Common myeloid progenitor, CD34-positive (primary cell): ENCODE measurements at regions not wholly inside any gene's neighbourhood (a gene's known extent, or its start where the extent isn't known, plus 50 kb on each side); places are given as distances from the start of the nearest gene placed in this dataset.
"Not testable (repeated sequence)": the region's sequence is repeated elsewhere in the genome, so short reads cannot be mapped to it uniquely, and the experiment has no call there.

Source experiments
- CTCF ChIA-PET: fragments of 350-600 bp; sonication (Branson Sonifier 250); formaldehyde crosslinking; loops from one replicate; lab custom pipeline; 2021; ENCODE audit warnings: antibody characterized with exemption; lab: Charles Lee
- POLR2A ChIA-PET: fragments of 350-600 bp; sonication (Branson Sonifier 250); formaldehyde crosslinking; loops from one replicate; lab custom pipeline; 2021; ENCODE audit warnings: antibody characterized with exemption; lab: Charles Lee
- DNase-seq, 3 donors: peaks; one replicate each; pipeline versions ENCODE4 v3.0.0 to v3.0.0-alpha.2; 2013
- H3K27ac ChIP-seq, 2 experiments: 1 replicate in 1 of 2; 2 replicates in 1 of 2; pipeline ENCODE4 v1.7.0; 2013; ENCODE audit warnings: inconsistent platforms in 2 of 2, low read length in 2 of 2, mild to moderate bottlenecking in 2 of 2, low read depth in 1 of 2, moderate library complexity in 1 of 2; ENCODE audit not compliant: severe bottlenecking in 2 of 2, insufficient read depth in 1 of 2, poor library complexity in 1 of 2
- H3K27me3 ChIP-seq, 5 experiments: replicated peaks in 2 of 5; 1 replicate in 3 of 5; 2 replicates in 2 of 5; pipeline versions ENCODE4 v1.6.1 to v1.7.0; 2013; ENCODE audit warnings: low read length in 4 of 5, mild to moderate bottlenecking in 2 of 5, moderate library complexity in 2 of 5, inconsistent platforms in 1 of 5; ENCODE audit not compliant: insufficient read depth in 5 of 5, control insufficient read depth in 4 of 5
- H3K36me3 ChIP-seq, 4 experiments: 1 replicate in 2 of 4; 2 replicates in 2 of 4; pipeline versions ENCODE4 v1.6.1 to v1.7.0; 2013; ENCODE audit warnings: low read length in 3 of 4, control low read depth in 1 of 4, mild to moderate bottlenecking in 1 of 4; ENCODE audit not compliant: control insufficient read depth in 4 of 4, insufficient read depth in 4 of 4
- H3K4me1 ChIP-seq, 4 experiments: 1 replicate in 3 of 4; 2 replicates in 1 of 4; pipeline versions ENCODE4 v1.6.1 to v1.7.1; 2013; ENCODE audit warnings: low read length in 3 of 4, mild to moderate bottlenecking in 3 of 4, control low read depth in 1 of 4, inconsistent platforms in 1 of 4, moderate library complexity in 1 of 4; ENCODE audit not compliant: control insufficient read depth in 4 of 4, insufficient read depth in 4 of 4; ENCODE audit errors: control extremely low read depth in 1 of 4
- H3K4me3 ChIP-seq, 7 experiments: 1 replicate in 4 of 7; 2 replicates in 3 of 7; pipeline versions ENCODE4 v1.5.1 to v1.7.0; 2013; ENCODE audit warnings: mild to moderate bottlenecking in 7 of 7, low read length in 6 of 7, moderate library complexity in 6 of 7, inconsistent platforms in 2 of 7, low read depth in 2 of 7, control low read depth in 1 of 7; ENCODE audit not compliant: insufficient read depth in 4 of 7, control insufficient read depth in 1 of 7; ENCODE audit errors: extremely low read depth in 1 of 7
- H3K9me3 ChIP-seq, 5 experiments: 1 replicate in 4 of 5; 2 replicates in 1 of 5; pipeline versions ENCODE4 v1.6.1 to v1.7.1; 2013; ENCODE audit warnings: low read length in 4 of 5, mild to moderate bottlenecking in 2 of 5, inconsistent platforms in 1 of 5, low read depth in 1 of 5, moderate library complexity in 1 of 5; ENCODE audit not compliant: control insufficient read depth in 4 of 5, insufficient read depth in 2 of 5; ENCODE audit errors: control extremely low read depth in 1 of 5
- WGBS: methylation state at CpG from one replicate; pipeline ENCODE4 v1.1.5; 2013; ENCODE audit not compliant: insufficient coverage; 5-methylcytosine and 5-hydroxymethylcytosine counted together

- POLR2A ChIA-PET, result no interaction called here
- peak; percentile 16 to 70 (median 41) for DNase-seq
- H3K4me1 ChIP-seq, result no peaks in the 10 kb centered on the region
- no peaks in the 10 kb centered on the region for H3K36me3 ChIP-seq
- H3K9me3 ChIP-seq, result no peaks in the 10 kb centered on the region
- no peaks in the 10 kb centered on the region for H3K27me3 ChIP-seq
- WGBS, result 100% methylated on average over 1 of the region's 2 CpGs
- H3K4me3 ChIP-seq, result no peak overlapping the region
- CTCF ChIA-PET, result interaction anchor here (1.8 kb wide), 1 partner anchor 10 kb away, joined by 7 read pairs; no protein-coding TSS in a partner anchor
- H3K27ac ChIP-seq, result no peak overlapping the region
These were observed 1129.6 kb downstream of the STPG2 start for GRCh38 chr4:97013711-97014110.

DNA sequence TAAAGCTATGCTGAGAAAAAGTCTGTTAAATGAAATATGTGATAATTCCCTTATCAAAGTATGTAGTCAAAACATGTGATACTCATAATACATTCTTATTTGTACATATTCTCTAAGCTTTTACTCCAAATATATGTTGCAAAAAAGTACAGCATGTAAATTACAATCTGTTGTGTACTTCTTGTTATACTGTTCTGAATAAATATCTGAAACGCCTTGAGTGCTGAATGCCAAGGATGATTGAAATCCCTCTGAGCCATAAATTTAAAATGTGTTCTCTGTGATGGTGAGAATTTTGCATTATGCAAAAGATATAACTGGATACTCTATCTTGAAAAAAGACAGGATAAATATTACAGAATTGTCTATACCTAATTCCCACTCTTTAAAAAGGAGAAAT lies 1128.0 kb downstream of the STPG2 start:
- Histone ChIP-seq H3K4me1 (no peaks in the 10 kb centered on the region), H3K4me3 (no peak overlapping the region), H3K9me3 (no peaks in the 10 kb centered on the region), H3K36me3 (no peaks in the 10 kb centered on the region), H3K27me3 (no peaks in the 10 kb centered on the region), H3K27ac (no peak overlapping the region)
- CTCF ChIA-PET, result interaction anchor here (1.8 kb wide), 1 partner anchor 8 kb away, joined by 7 read pairs; no protein-coding TSS in a partner anchor
- POLR2A ChIA-PET, result no interaction called here
- WGBS, result no CpG with 5 or more reads among the region's 1 CpG
- no peak for DNase-seq

- Histone ChIP-seq H3K27ac (no peak overlapping the region), H3K4me3 (no peak overlapping the region), H3K27me3 (no peaks in the 10 kb centered on the region), H3K36me3 (no peaks in the 10 kb centered on the region), H3K4me1 (no peaks in the 10 kb centered on the region), H3K9me3 (no peaks in the 10 kb centered on the region)
- POLR2A ChIA-PET, result no interaction called here
- no CpG with 5 or more reads among the region's 5 CpGs for WGBS
- DNase-seq, result peak in 1 of 3 donors; percentile 6
- CTCF ChIA-PET, result no interaction called here
These were observed 1126.9 kb downstream of the STPG2 start for GRCh38 chr4:97016186-97016907.

- H3K4me3 ChIP-seq, result no peak overlapping the region
These were observed 1115.4 kb downstream of the STPG2 start for GRCh38 chr4:97027728-97028410.

GRCh38 chr4:97028785-97029184 lies 1114.5 kb downstream of the STPG2 start:
- Histone ChIP-seq H3K4me1 (peaks cover 0 to 2% (median 0%) of the 10 kb centered on the region in 4 experiments), H3K27ac (no peak overlapping the region), H3K9me3 (no peaks in the 10 kb centered on the region), H3K36me3 (no peaks in the 10 kb centered on the region), H3K27me3 (no peaks in the 10 kb centered on the region), H3K4me3 (no peak overlapping the region)
- ChIA-PET POLR2A (no interaction called here), CTCF (no interaction called here)
- peak; percentile 6 to 61 (median 30) for DNase-seq
- no CpG with 5 or more reads among the region's 2 CpGs for WGBS

More at GRCh38 chr4:97027728-97028410, 1115.4 kb downstream of the STPG2 start:
- CTCF ChIA-PET, result no interaction called here
- POLR2A ChIA-PET, result no interaction called here
- H3K27ac ChIP-seq, result no peak overlapping the region
- no peaks in the 10 kb centered on the region for H3K9me3 ChIP-seq
- no peaks in the 10 kb centered on the region for H3K27me3 ChIP-seq
- H3K4me1 ChIP-seq, result peaks cover 0 to 2% (median 0%) of the 10 kb centered on the region in 4 experiments
- no peak for DNase-seq
- WGBS, result 91% methylated on average over 1 of the region's 2 CpGs
- H3K36me3 ChIP-seq, result no peaks in the 10 kb centered on the region

DNA sequence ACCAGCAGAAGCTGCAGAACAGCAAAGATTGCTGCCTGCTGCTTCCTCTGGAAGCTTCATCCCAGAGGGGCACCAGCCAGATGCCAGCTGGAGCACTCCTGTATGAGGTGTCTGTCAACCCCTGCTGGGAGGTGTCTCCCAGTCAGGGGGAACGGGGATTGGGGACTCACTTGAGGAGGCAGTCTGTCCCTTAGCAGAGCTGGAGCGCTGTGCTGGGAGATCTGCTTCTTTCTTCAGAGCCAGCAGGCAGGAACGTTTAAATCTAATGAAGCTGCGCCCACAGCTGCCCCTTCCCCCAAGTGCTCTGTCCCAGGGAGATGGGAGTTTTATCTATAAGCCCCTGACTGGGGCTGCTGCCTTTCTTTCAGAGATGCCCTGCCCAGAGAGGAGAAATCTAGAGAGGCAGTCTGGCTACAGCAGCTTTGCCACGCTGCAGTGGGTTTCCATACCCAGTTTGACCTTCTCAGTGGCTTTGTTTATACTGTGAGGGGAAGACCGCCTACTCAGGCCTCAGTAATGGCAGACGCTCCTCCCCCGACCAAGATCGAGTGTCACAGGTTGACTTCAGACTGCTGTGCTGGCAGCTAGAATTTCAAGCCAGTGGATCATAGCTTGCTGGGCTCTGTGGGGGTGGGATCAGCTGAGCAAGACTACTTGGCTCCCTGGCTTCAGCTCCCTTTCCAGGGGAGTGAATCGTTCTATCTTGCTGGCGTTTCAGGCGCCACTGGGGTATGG lies 1105.7 kb downstream of the STPG2 start:
- H3K27ac ChIP-seq, H3K9me3 ChIP-seq, H3K27me3 ChIP-seq, CTCF ChIA-PET, DNase-seq, H3K4me1 ChIP-seq, POLR2A ChIA-PET, H3K36me3 ChIP-seq, H3K4me3 ChIP-seq: not testable (repeated sequence)
- 95% methylated on average over 10 of the region's 12 CpGs for WGBS

DNA sequence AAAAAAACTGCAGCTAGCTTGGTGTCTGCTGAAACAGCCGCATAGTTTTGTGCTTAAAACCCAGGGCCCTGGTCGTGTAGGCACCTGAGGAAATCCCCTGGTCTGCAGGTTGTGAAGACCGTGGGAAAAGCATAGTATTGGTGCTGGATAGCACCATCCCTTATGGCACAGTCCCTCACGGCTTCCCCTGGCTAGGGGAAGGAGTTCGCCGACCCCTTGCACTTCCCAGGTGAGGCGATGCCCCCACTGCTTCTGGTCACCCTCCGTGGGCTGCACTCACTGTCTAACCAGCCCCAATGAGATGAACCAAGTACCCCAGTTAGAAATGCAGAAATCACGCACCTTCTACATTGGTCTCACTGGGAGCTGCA lies 1105.1 kb downstream of the STPG2 start:
- no peak for DNase-seq
- no peaks in the 10 kb centered on the region for H3K27me3 ChIP-seq
- POLR2A ChIA-PET, result no interaction called here
- H3K4me3 ChIP-seq, result no peak overlapping the region
- no peak overlapping the region for H3K27ac ChIP-seq
- H3K36me3 ChIP-seq, result no peaks in the 10 kb centered on the region
- WGBS, result 96% methylated on average over 8 of the region's 9 CpGs
- CTCF ChIA-PET, result no interaction called here
- peaks cover 0 to 2% (median 0%) of the 10 kb centered on the region in 5 experiments for H3K9me3 ChIP-seq
- no peaks in the 10 kb centered on the region for H3K4me1 ChIP-seq
